OCI-LY3 (cell line): ENCODE measurements at regions not wholly inside any gene's neighbourhood (a gene's known extent, or its start where the extent isn't known, plus 50 kb on each side); places are given as distances from the start of the nearest gene placed in this dataset.

Experiments used
- CTCF ChIP-seq: fragments of 200-600, 300-600 bp; sonication (generic); IDR thresholded peaks from 2 replicates; pipeline ENCODE4 v1.5.1; 2014; ENCODE audit warnings: antibody characterized with exemption, low read length, low read depth
- EZH2phosphoT487 ChIP-seq: fragments of 200-600 bp; shearing (Covaris generic); IDR thresholded peaks from 2 replicates; pipeline ENCODE4 v1.6.1; 2018; ENCODE audit warnings: antibody characterized with exemption, mixed run types, low read depth

DNA sequence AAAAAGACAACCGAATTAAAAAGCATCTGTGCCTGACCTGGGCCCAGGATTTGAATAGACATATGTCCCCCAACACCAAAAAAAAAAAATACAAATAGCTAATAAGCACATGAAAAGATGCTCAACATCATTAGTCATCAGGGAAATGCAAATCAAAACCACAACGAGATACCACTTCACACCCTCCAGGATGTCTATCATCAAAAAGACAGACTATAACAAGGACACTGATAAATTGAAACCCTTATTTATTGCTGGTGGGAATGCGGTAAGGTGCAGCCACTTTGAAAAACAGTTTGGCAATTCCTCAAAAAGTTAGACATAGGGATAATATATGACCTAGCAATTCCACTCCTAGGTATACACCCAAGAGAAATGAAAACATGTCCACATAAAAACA lies 72.3 kb upstream of the CAMK1G start:
- TF ChIP-seq CTCF (no peak), EZH2phosphoT487 (no peak)
